ENCODE measurements at regions not wholly inside any gene's neighbourhood (a gene's known extent, or its start where the extent isn't known, plus 50 kb on each side); places are given as distances from the start of the nearest gene placed in this dataset.
"Not testable (repeated sequence)": the region's sequence is repeated elsewhere in the genome, so short reads cannot be mapped to it uniquely, and the experiment has no call there.

DNA sequence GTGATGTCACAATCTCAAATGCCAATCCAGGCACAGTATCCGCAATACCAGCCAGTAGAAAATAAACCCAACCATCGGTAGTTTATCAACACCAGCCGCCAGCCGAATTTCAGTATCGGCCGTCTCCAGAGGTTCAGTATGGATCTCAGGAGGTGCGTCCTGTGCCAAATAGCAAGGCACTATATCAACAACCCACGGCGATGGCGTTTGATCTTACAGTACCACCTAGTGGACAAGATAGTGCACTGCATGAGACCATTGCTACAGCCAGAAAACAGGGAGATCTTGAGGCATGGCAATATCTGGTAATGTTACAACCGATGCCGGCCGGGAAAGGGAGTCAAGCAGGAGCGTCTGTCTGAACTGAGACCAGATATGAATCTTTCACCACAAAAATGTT, 121.8 kb upstream of the DRD5 start:
- H3K27ac ChIP-seq (replicated peaks); H3K4me3 ChIP-seq; H3K4me1 ChIP-seq; H3K9me3 ChIP-seq (replicated peaks); intact Hi-C loops (cut with micrococcal nuclease); H3K27me3 ChIP-seq (ENCODE audit: low read depth); DNase-seq; H3K36me3 ChIP-seq: not testable (repeated sequence)
- TF ChIP-seq, protein P1, sequence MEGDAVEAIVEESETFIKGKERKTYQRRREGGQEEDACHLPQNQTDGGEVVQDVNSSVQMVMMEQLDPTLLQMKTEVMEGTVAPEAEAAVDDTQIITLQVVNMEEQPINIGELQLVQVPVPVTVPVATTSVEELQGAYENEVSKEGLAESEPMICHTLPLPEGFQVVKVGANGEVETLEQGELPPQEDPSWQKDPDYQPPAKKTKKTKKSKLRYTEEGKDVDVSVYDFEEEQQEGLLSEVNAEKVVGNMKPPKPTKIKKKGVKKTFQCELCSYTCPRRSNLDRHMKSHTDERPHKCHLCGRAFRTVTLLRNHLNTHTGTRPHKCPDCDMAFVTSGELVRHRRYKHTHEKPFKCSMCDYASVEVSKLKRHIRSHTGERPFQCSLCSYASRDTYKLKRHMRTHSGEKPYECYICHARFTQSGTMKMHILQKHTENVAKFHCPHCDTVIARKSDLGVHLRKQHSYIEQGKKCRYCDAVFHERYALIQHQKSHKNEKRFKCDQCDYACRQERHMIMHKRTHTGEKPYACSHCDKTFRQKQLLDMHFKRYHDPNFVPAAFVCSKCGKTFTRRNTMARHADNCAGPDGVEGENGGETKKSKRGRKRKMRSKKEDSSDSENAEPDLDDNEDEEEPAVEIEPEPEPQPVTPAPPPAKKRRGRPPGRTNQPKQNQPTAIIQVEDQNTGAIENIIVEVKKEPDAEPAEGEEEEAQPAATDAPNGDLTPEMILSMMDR (IDR thresholded peaks at IDR 0.05; ENCODE audit: borderline replicate concordance), result peak; percentile 56

- H3K9me3 ChIP-seq (replicated peaks); intact Hi-C loops (cut with micrococcal nuclease); H3K36me3 ChIP-seq; DNase-seq; H3K4me1 ChIP-seq; H3K27ac ChIP-seq (replicated peaks); H3K27me3 ChIP-seq (ENCODE audit: low read depth); H3K4me3 ChIP-seq: not testable (repeated sequence)
These were observed 120.5 kb upstream of the DRD5 start for GRCh38 chr4:9660955-9661354.

DNA sequence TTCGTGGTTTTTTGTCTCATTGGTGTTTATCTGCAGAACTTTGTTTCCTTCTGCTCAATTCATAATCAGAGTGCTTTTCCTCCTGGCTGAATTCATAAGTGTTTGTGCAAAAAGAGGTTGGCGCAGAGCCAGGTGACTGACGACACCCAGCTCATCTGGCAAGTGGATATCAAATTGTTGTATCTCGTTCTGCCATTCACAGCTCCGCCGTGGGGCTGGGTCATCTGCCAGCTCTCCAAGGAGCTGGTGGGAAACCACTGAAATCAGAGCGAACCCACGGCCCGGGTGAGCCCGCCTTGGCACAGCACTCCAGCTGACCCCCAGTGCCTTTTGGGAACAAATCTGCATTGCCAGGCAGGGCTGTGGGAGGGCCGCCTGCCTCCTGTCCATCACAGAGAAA, 110.7 kb upstream of the DRD5 start:
- H3K27me3 ChIP-seq (ENCODE audit: low read depth); intact Hi-C loops (cut with micrococcal nuclease); H3K27ac ChIP-seq (replicated peaks); H3K9me3 ChIP-seq (replicated peaks); H3K36me3 ChIP-seq; H3K4me3 ChIP-seq; H3K4me1 ChIP-seq: not testable (repeated sequence)
- DNase-seq, result peak; percentile 51

DNA sequence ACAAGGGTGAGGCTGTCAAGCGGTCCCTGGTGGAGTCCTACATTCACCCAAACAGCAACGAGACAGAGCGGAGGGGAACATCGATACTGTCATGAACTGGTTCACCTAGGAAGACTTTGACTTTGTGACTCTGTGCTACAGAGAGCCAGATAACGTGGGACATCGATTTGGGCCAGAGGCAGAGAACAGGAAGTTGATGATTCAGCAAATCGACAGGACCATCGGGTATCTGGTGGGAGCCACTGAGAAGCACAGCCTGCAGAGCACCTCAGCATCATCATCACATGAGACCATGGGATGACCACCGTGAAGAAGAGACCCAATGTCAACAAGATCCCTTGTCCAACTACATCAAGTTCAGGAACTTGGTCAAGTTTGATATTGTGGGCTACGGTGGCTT, 104.1 kb upstream of the DRD5 start:
- H3K27me3 ChIP-seq (ENCODE audit: low read depth); DNase-seq; H3K4me1 ChIP-seq; H3K9me3 ChIP-seq (replicated peaks); H3K36me3 ChIP-seq; intact Hi-C loops (cut with micrococcal nuclease); H3K27ac ChIP-seq (replicated peaks); H3K4me3 ChIP-seq: not testable (repeated sequence)

DNA sequence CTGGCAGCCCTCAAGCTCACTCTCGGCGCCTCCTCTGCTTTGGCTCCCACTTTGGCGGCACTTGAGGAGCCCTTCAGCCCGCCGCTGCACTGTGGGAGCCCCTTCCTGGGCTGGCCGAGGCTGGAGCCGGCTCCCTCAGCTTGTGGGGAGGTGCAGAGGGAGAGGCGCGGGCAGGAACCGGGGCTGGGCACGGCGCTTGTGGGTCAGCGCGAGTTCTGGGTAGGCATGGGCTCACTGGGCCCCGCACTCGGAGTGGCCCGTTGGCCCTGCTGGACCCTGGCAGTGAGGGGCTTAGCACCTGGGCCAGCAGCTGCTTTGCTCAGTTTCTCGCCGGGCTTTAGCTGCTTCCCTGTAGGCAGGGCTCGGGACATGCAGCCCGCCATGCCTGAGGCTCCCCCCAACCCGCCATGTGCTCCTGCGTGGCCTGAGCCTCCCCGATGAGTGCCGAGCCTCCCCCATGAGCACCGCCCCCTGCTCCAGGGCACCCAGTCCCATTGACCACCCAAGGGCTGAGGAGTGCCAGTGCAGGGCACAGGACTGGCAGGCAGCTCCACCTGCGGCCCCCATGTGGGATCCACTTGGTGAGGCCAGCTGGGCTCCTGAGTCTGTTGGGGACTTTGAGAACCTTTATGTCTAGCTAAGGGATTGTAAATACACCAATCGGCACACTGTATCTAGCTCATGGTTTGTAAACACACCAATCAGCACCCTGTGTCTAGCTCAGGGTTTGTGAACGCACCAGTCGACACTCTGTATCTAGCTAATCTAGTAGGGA, 101.5 kb upstream of the DRD5 start:
- Histone ChIP-seq H3K9me3 (replicated peaks) (no peaks in the 10 kb centered on the region), H3K27me3 (ENCODE audit: low read depth) (peaks cover 10% of the 10 kb centered on the region), H3K4me1 (no peaks in the 10 kb centered on the region), H3K27ac (replicated peaks) (no peak overlapping the region), H3K36me3 (no peaks in the 10 kb centered on the region), H3K4me3 (no peak overlapping the region)
- DNase-seq, result no peak
- TF ChIP-seq, protein P1 (IDR thresholded peaks at IDR 0.05; ENCODE audit: borderline replicate concordance), result no peak
- intact Hi-C loops (cut with micrococcal nuclease), result no loop called here

- H3K27me3 ChIP-seq (ENCODE audit: low read depth), result peaks cover 18% of the 10 kb centered on the region
- H3K36me3 ChIP-seq; DNase-seq; H3K27ac ChIP-seq (replicated peaks); intact Hi-C loops (cut with micrococcal nuclease); H3K4me3 ChIP-seq; H3K4me1 ChIP-seq; H3K9me3 ChIP-seq (replicated peaks): not testable (repeated sequence)
These were observed 98.3 kb upstream of the DRD5 start for GRCh38 chr4:9683174-9683573.

- intact Hi-C loops (cut with micrococcal nuclease); H3K27ac ChIP-seq (replicated peaks): not testable (repeated sequence)
- H3K27me3 ChIP-seq (ENCODE audit: low read depth), result peaks cover 18% of the 10 kb centered on the region
These were observed 96.4 kb upstream of the DRD5 start for GRCh38 chr4:9685016-9685415.

DNA sequence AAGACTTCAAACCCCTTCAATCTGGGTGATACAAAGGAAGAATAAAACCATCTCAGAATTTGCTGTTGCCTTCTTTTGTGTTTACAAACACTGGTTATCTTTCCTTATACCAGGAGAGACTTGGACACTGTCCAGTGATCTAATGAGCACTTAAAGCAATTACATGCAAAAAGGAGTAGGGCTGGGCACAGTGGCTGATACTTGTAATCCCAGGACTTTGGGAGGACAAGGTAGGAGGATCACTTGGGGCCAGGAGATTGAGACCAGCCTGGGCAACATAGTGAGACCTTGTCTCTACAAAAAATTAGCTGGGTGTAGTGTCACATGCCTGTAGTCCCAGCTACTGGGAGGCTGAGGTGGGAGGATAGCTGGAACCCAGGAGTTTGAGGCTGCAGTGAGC, 95.7 kb upstream of the DRD5 start:
- TF ChIP-seq, protein P1 (IDR thresholded peaks at IDR 0.05; ENCODE audit: borderline replicate concordance), result no peak
- intact Hi-C loops (cut with micrococcal nuclease), result no loop called here
- H3K4me3 ChIP-seq, result no peak overlapping the region

More at GRCh38 chr4:9685016-9685415, 96.4 kb upstream of the DRD5 start:
- not testable (repeated sequence) for H3K36me3 ChIP-seq; H3K4me1 ChIP-seq; H3K9me3 ChIP-seq (replicated peaks); H3K4me3 ChIP-seq; DNase-seq

DNA sequence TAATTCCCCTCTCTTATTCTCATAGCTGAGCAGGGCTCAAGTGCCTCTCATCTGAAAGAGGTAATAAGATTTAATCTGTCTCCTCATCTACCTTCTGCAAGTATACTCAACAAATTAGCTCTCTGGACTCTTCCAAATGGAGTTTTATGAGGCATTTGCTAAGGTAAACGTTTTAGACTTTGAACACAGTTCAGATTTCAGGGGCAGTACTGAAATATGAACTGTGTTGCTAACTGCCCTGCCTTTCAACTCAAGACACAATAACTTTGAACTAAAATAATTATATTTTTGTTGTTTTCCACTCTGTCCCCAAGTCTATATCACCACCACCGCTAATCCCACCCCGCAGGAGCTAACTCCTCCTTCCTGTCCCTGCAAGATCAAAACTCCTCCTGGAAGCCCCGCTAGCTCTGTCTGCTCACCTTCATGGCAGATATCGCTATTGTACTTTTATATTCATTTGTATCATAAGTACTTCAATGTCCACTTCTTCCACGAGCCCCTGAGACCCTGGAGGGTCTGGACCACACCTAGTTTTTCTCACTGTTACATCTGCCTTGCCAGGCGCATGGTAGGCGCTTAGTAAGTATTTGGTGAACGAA, 90.7 kb upstream of the DRD5 start:
- Histone ChIP-seq H3K4me3 (peak overlapping the region; percentile 77), H3K27ac (replicated peaks) (peak overlapping the region; percentile 79)
- H3K27me3 ChIP-seq (ENCODE audit: low read depth); H3K4me1 ChIP-seq; intact Hi-C loops (cut with micrococcal nuclease); H3K9me3 ChIP-seq (replicated peaks); DNase-seq; H3K36me3 ChIP-seq: not testable (repeated sequence)

More for the DNA sequence above, 95.7 kb upstream of the DRD5 start:
- Histone ChIP-seq H3K27me3 (ENCODE audit: low read depth) (peaks cover 18% of the 10 kb centered on the region), H3K4me1 (no peaks in the 10 kb centered on the region), H3K36me3 (no peaks in the 10 kb centered on the region), H3K9me3 (replicated peaks) (no peaks in the 10 kb centered on the region), H3K27ac (replicated peaks) (no peak overlapping the region)
- no peak for DNase-seq

All from left ventricle myocardium inferior (tissue), 1 donor.